ENCODE measurements at regions not wholly inside any gene's neighbourhood (a gene's known extent, or its start where the extent isn't known, plus 50 kb on each side); places are given as distances from the start of the nearest gene placed in this dataset.

- no peak for TF ChIP-seq CTCF (IDR thresholded peaks at IDR 0.05)
- TF ChIP-seq POLR2A (IDR thresholded peaks at IDR 0.05) = no peak
- TF ChIP-seq EP300 (IDR thresholded peaks at IDR 0.05; ENCODE audit: low read depth) = no peak
- TF ChIP-seq POLR2AphosphoS5 (IDR thresholded peaks at IDR 0.05) = no peak
Observed at GRCh38 chr15:81725590-81725989, 320.2 kb downstream of the MEX3B start.

Measured in transverse colon (tissue), 4 donors.